ENCODE measurements at regions not wholly inside any gene's neighbourhood (a gene's known extent, or its start where the extent isn't known, plus 50 kb on each side); places are given as distances from the start of the nearest gene placed in this dataset.

GRCh38 chr4:33218238-33218637 is 2498.1 kb downstream of the PCDH7 start:
- DNase-seq = no peak

- no peak for DNase-seq
Measured at GRCh38 chr4:33226133-33226532, 2506.0 kb downstream of the PCDH7 start.

- no peak for DNase-seq
Measured at GRCh38 chr4:33226783-33227182, 2506.6 kb downstream of the PCDH7 start.

GRCh38 chr4:33255094-33255493 is 2534.9 kb downstream of the PCDH7 start:
- no peak for DNase-seq

GRCh38 chr4:33255507-33255906 is 2535.3 kb downstream of the PCDH7 start:
- no peak for DNase-seq

GRCh38 chr4:33262824-33263223 is 2542.7 kb downstream of the PCDH7 start:
- no peak for DNase-seq

GRCh38 chr4:33268776-33269175 is 2548.6 kb downstream of the PCDH7 start:
- DNase-seq = no peak

- no peak for DNase-seq
Measured at GRCh38 chr4:33270403-33270802, 2550.2 kb downstream of the PCDH7 start.

- no peak for DNase-seq
Measured at GRCh38 chr4:33272722-33273121, 2552.6 kb downstream of the PCDH7 start.

- no peak for DNase-seq
Measured at GRCh38 chr4:33283818-33284217, 2563.6 kb downstream of the PCDH7 start.

GRCh38 chr4:33296876-33297455 is 2576.8 kb downstream of the PCDH7 start:
- DNase-seq = no peak

GRCh38 chr4:33302321-33302720 is 2582.2 kb downstream of the PCDH7 start:
- no peak for DNase-seq

- no peak for DNase-seq
Measured at GRCh38 chr4:33306131-33306530, 2586.0 kb downstream of the PCDH7 start.

- DNase-seq = no peak
Measured at GRCh38 chr4:33316033-33316432, 2595.9 kb downstream of the PCDH7 start.

- DNase-seq = no peak
Measured at GRCh38 chr4:33316578-33316977, 2596.4 kb downstream of the PCDH7 start.

- no peak for DNase-seq
Measured at GRCh38 chr4:33323393-33323792, 2603.2 kb downstream of the PCDH7 start.

GRCh38 chr4:33334416-33334815 is 2614.2 kb downstream of the PCDH7 start:
- no peak for DNase-seq

- no peak for DNase-seq
Measured at GRCh38 chr4:33339762-33340161, 2619.6 kb downstream of the PCDH7 start.

GRCh38 chr4:33340168-33340567 is 2620.0 kb downstream of the PCDH7 start:
- no peak for DNase-seq

- DNase-seq = no peak
Measured at GRCh38 chr4:33349376-33349775, 2629.2 kb downstream of the PCDH7 start.

- DNase-seq = no peak
Measured at GRCh38 chr4:33357121-33357520, 2637.0 kb downstream of the PCDH7 start.

- DNase-seq = no peak
Measured at GRCh38 chr4:33369446-33369845, 2649.3 kb downstream of the PCDH7 start.

- peak in 3 of 58 donors; percentile 2 to 14 (median 6) for DNase-seq
Measured at GRCh38 chr4:33381816-33382215, 2661.6 kb downstream of the PCDH7 start.

GRCh38 chr4:33386764-33387163 is 2666.6 kb downstream of the PCDH7 start:
- DNase-seq = no peak
